Amniotic epithelial cell (primary cell): ENCODE measurements at regions not wholly inside any gene's neighbourhood (a gene's known extent, or its start where the extent isn't known, plus 50 kb on each side); places are given as distances from the start of the nearest gene placed in this dataset.
"Not testable (repeated sequence)": the region's sequence is repeated elsewhere in the genome, so short reads cannot be mapped to it uniquely, and the experiment has no call there.

Experiments used
- DNase-seq: peaks from one replicate; pipeline ENCODE4 v3.0.0-alpha.2; 2010; ENCODE audit warnings: low read depth

DNA sequence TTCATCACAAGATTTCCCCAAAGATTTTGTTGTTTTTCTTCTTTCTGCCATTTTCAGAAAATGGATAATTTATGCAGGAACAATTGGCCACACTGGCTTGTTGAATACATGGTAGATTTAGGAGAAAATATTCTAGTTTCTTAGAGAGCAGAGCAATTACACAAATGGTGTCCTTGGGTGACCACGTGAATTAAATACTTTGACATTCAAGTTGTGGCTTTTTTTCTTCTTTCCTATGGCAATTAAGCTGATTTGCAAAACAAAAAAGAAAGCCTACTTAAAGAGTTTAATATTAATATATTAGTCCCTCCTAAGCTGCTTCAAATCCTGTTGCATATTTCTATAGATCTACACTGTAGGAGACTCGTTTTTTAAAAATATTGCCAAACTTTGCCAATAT is 133.0 kb upstream of the HTR2C start:
- no peak for DNase-seq

DNA sequence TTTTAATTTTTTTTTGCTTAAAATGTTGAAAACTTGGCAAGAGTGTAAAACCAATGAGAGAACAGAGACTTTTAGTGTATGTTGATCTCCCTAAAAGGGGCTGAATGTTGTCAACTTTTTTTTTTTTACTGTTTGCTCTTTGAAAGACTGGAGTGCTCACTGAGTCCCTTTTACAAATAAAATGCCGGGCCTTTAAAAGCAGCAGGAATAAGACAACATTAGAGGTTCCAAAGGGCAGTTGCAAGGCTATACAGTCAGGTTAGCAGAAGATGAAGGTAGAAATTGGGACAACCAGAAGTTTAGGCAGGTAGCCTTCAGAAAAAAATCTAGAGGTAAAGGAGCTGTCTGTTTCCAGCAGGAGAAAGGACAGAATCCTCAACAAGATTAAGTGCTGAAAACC is 132.5 kb upstream of the HTR2C start:
- DNase-seq, result no peak

DNA sequence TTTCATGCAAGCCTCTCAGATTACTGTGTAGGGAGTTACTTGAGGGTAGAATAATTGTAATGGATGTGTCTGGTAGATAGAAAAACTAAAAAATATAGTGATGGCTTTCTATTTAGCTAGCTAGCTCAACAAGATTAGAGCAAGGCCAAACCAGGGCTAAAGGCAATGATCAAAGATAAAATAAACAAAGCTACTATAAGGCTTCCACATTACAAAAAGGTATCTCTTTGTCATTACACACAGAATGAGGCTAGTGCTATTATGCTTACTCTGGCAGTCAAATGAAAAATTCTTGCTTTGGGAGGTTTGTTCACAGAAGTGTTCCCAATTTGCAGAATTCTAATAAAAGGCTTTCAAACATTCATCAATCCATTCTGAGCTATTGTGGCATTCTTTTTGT is 121.6 kb upstream of the HTR2C start:
- DNase-seq, result no peak

DNA sequence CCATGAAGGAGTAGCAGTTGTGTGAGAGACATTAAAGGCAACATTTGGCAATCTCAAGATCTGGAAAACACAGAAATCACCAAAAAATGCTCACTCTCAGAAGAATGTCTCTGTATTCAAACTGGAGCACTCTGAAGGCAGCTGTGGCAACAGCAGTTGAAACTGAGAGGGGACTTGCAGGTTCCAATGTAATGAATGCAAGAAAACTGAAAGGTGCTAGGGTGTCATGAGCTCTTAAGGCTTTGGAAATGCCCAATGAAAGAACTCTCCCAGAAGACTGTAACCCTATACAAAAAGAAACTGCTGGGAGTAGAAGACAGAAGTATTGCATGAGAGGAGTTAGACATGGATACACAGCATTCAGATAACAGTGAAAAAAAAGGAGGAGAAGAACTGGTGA is 118.2 kb upstream of the HTR2C start:
- DNase-seq, result no peak

DNA sequence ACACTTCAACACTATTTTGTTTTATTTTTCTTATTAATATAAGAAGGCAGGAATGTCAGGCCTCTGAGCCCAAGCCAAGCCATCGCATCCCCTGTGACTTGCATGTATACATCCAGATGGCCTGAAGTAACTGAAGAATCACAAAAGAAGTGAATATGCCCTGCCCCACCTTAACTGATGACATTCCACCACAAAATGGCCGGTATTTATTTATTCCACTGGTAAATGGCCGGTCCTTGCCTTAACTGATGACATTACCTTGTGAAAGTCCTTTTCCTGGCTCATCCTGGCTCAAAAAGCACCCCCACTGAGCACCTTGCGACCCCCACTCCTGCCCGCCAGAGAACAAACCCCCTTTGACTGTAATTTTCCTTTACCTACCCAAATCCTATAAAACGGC is 111.9 kb upstream of the HTR2C start:
- not testable (repeated sequence) for DNase-seq

DNA sequence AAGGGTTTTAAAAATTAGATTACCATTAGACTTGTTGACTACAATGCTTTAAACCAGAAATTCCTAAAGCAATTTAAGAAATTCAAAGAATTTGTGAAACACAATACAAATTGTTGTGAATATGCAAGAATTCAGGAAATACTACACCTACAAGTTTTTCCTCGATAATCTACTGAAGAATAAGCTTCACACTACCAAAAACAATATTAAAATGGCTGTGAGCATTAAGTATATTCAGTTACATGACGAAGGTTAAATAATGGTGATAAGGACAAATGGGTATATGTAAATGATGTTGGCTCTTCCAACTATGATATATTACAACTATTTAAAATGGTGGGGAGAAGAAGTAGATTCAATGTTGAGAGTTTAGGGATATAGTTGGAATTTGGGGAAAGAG is 111.1 kb upstream of the HTR2C start:
- no peak for DNase-seq

DNA sequence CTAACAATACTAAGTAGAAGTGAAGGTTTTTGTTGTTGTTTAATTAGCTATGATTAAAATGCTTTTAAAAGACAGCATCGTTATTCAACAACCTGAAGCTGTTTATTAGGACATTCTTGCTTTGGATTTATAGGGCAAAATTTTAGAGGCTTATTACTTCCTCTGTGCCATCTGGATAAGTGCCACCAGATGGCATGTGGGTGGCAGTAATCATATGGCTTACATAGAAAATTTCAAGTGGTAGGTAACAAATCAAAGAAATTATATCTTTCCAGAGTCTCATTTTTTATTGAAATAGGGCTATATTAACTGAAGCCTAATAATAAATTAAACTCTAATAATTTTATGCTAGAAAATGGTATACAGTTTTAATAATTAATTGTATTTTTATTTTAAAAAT is 83.3 kb upstream of the HTR2C start:
- no peak for DNase-seq

DNA sequence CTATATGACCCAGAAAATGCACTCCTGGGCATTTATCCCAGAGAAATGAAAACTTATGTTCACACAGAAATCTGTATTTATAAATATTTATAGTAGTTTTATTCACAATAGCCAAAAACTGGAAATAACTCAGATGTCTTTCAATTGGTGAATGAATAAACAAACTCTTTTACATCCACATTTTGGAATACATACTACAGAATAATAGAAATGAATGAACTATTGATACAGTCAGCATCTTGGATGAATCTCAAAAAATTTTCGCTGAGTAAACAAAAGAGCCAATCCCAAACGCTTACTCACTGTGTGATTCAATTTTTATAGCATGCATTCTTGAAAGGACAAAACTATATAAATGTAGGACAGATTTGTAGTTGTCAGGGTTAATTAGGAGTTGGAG is 75.1 kb upstream of the HTR2C start:
- DNase-seq, result no peak

DNA sequence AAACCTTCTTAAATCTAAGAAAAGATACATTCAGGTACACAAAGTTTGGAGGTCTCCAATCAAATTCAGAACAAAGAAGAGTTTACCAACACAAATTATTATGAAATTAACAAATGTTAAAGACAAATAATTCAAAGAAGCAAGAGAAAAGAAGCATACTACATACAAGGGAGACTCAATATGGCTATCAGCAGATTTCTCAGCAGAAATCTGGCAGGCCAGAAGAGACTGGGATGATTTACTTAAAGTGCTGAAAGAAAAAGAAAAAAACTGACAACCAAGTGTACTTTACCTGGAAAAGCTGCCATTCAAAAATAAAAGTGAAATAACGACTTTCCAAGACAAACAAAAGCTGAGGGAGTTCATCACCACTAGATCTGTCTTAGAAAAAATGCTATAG is 64.4 kb upstream of the HTR2C start:
- DNase-seq, result no peak

DNA sequence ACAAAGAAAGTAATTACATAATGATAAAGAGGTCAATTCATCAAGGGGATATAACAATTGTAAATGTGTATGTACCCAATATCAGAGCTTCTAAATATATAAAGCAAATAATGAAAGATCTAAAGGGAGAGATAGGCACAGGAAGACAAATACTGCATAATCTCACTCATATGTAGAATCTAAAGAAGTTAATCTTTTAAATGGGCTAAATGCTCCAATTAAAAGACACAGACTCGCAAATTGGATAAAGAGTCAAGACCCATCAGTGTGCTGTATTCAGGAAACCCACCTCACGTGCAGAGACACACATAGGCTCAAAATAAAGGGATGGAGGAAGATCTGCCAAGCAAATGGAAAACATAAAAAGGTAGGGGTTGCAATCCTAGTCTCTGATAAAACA is 63.2 kb upstream of the HTR2C start:
- not testable (repeated sequence) for DNase-seq

DNA sequence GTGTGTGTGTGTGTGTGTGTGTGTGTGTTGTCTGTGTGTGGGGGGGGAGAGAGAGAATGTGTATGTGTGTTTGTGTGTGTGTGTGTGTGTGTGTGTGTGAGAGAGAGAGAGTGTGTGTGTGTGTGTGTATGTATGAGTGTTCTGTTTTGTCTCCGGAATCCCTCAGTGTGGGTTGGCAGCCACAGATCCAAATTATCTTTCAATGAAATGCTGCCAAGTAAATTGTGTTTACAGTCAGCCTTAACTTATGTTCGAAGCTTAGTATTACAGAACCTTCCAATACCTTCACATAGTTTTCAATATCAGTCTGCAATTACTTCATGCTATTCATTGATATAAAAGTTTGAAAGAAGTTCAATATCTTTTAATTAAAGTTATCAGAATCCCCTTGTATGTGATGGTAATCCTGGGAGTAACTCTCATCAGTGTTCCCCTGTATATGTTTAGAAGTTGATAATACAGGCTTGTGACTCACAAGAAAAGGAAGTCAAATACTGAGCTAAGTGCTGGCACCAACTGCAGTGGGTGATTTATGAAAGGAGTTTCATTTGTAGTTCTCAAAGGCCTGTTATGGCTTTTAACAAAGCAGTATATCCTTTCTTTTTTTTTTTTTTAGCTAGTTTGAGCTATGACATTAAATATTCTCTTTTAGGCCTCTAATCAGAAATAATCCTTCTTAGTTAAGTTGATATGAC is 51.6 kb upstream of the HTR2C start:
- peak; percentile 42 for DNase-seq
